OCI-LY7 (cell line): ENCODE measurements at regions not wholly inside any gene's neighbourhood (a gene's known extent, or its start where the extent isn't known, plus 50 kb on each side); places are given as distances from the start of the nearest gene placed in this dataset.

ENCODE experiments used
- CTCF ChIP-seq: fragments of 200-600 bp; sonication (generic); conservative IDR thresholded peaks from 2 replicates; pipeline ENCODE4 v1.5.1; 2014; ENCODE audit warnings: mild to moderate bottlenecking, antibody characterized with exemption, low read length, moderate library complexity, mixed read lengths
- EZH2phosphoT487 ChIP-seq: fragments of 200-600 bp; sonication (generic); IDR thresholded peaks from 2 replicates; pipeline ENCODE4 v1.6.1; 2018; ENCODE audit warnings: low read depth, borderline replicate concordance, mild to moderate bottlenecking, mixed run types, antibody characterized with exemption, low read length, moderate library complexity, mixed read lengths

DNA sequence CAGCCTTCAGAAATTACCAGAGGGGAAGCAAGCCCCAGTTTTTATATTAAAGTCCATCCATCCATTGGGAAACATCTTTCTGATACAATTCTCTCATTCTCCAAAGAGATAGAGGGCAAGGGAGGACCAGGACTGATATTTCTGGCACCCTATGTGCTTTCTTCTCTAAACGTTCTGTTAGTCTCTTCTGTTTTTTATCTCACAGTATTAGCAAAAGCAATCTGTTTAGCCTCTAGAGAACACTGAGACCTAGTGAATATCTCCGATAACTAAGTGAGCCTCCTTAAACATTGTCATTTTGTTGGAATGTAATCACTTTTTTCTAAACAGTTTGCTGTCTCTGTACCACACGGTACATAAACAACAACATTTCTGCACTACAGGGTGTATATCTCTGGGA, 464.6 kb downstream of the JRKL start:
- TF ChIP-seq CTCF = no peak
- no peak for TF ChIP-seq EZH2phosphoT487
